ENCODE measurements at regions not wholly inside any gene's neighbourhood (a gene's known extent, or its start where the extent isn't known, plus 50 kb on each side); places are given as distances from the start of the nearest gene placed in this dataset.

DNA sequence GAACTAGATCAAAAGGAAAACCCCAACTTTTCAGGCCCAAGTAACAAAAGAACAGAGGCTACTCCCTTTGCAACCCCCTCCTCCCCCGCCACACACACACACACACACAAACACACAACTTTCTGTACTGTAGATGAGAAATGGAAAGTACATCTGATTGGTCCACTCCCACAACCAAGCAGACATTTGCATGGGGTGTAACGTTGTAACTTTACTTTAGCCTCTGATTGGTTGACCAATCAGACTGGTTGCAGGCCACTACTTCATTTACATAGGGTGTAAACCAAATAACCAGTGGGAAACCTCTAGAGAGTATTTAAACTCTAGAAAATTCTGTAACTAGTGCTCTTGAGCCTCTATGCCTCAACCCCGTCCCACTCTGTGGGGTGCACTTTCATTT is 425.5 kb downstream of the GXYLT1 start:
- TF ChIP-seq, protein P1, sequence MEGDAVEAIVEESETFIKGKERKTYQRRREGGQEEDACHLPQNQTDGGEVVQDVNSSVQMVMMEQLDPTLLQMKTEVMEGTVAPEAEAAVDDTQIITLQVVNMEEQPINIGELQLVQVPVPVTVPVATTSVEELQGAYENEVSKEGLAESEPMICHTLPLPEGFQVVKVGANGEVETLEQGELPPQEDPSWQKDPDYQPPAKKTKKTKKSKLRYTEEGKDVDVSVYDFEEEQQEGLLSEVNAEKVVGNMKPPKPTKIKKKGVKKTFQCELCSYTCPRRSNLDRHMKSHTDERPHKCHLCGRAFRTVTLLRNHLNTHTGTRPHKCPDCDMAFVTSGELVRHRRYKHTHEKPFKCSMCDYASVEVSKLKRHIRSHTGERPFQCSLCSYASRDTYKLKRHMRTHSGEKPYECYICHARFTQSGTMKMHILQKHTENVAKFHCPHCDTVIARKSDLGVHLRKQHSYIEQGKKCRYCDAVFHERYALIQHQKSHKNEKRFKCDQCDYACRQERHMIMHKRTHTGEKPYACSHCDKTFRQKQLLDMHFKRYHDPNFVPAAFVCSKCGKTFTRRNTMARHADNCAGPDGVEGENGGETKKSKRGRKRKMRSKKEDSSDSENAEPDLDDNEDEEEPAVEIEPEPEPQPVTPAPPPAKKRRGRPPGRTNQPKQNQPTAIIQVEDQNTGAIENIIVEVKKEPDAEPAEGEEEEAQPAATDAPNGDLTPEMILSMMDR (IDR thresholded peaks at IDR 0.05), result no peak
- no peak for TF ChIP-seq POLR2A (IDR thresholded peaks at IDR 0.05)

Measured in uterus (tissue), 2 donors.